GM21529 (cell line): ENCODE measurements at regions not wholly inside any gene's neighbourhood (a gene's known extent, or its start where the extent isn't known, plus 50 kb on each side); places are given as distances from the start of the nearest gene placed in this dataset.

Experiments
- ATAC-seq: cut with Tn5 transposase; IDR thresholded peaks from one replicate; pipeline ENCODE4 v1.9.1; 2021; ENCODE audit not compliant: unreplicated experiment

DNA sequence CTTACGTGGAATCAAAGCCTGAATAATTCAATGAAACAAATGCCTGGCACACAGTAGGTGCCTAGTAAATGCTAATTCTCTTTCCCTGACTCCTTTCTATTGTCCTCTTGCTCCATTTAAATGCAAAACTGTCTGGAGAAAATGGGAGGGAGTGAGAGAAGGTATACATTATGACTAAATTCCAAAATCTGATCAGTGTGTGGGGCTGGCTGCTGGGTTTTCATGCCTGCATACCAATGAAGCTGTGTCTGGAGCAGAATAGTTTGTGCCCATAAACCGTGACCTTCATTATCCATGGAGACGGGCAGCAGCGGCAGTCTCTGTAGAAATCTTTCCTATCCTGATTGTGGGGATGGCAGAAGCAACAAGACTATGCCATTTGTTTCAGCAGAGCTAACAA lies 223.4 kb upstream of the ZBED5 start:
- no peak for ATAC-seq

DNA sequence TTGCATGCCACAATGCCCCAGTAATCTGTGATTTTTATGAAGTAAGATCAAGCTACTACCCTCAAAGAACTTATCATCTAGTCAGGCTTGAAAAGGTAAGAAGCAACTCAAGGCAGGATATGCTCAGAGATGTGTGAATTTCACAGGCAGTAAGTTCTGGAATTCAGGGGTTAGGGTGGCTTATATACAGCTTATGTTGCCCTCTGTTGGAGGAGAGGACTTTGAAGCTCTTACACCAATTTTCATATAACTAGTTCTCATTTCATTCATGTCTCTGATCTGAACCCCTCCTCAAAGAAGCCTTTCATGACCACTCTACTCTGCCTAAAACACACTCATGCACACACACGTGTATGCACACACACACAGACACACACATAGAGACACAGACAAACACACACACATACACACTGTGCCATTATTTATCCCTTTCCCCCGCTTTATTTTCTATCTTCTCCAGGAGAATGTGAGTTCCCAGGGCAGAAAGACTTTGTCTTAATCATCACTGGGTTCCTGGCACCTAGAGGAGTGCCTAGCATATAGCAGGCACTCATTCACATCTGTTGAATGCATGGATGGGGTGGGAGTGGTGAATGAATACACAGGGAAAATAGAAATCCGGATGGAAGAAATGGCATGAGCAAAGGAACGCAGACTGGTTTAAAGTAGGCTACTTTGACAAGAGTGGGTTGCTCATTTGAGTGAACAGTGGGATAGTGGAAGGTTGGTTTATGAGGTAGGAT lies 220.7 kb upstream of the ZBED5 start:
- no peak for ATAC-seq

DNA sequence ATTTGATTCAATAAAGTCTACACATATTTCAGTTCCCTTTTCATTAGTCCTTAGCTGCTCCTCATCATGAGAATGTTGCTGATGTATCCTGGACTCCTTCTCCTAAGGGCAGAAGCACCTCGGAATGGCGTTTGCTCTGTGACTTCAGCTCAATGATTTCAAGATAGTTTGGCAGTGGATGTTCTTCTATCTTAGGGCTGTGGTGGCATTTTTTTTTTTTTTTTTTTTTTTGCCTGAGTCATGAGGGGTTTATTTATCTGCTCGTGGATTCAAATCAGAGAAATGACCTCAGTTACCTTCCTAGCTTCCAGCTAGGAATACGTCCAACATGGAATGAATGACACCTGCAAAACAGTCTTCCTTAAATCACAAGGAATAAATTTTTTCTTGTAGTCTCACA lies 220.0 kb upstream of the ZBED5 start:
- no peak for ATAC-seq

DNA sequence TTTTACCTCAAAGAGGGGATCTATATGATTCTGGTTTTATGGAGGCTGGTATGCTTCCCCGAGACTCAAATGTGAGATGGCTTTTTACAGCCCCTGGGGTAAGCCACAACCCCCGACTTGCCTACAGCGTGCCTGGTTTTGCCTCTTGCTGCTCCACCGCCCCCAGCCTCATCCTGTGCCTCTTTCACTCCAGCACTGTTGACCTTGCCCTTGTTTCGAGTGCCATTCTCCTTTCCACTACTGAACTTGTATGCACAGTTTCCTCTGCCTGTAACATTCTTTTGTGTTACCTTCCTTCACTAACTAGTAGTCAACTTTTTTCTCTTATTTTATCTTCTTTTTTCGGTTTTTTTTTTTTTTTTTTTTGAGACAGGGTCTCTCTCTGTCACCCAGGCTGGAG lies 219.0 kb upstream of the ZBED5 start:
- no peak for ATAC-seq

DNA sequence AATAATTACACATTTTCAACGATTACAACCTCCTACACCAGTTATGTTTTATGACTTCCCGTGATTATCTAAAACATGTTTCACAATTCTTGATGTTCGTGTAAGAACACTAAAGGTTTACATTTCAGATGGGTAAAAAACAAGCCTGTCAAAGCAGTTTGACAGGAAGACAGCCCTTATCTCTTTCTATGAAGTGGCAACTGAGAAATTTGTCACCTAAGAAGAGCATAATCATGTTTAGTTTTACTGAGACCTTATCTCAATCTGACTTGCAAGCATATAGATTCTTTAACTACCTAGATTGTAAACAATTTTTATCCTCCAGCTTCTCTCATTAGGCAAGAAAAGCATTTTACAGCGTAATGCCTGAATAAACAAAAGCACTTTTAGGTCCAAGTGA lies 218.4 kb upstream of the ZBED5 start:
- ATAC-seq: no peak

DNA sequence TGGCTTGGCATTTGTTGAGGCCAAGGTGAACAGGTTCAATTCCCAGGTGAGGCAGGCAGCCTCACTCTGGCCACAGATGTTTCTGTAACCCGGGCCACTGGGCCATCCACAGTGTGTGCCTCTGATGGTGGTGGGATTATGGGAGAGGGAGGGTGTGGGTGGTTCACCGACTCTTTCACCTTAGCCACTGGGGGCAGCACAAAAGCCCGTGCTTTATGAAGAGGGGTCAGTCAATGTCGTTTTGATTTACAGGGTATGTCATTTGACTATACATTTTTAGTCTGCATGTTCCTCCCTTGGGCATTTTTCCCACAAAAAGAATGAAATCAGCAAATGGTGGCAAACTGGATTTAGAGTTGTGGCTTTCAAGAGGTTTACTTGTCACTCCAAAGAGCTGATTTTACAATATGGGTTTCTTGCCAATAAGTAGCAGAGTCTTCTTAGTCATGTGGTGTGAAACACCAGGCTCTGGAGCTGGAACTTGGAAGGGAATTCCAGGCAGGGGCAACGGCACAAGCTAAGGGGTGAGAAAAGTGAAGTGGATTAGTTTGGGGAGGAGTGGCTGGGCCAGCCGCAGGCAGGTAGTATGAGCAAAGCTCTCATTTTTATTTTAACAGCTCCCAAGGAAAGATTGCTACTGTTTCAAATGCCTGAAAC lies 217.8 kb upstream of the ZBED5 start:
- ATAC-seq: no peak

DNA sequence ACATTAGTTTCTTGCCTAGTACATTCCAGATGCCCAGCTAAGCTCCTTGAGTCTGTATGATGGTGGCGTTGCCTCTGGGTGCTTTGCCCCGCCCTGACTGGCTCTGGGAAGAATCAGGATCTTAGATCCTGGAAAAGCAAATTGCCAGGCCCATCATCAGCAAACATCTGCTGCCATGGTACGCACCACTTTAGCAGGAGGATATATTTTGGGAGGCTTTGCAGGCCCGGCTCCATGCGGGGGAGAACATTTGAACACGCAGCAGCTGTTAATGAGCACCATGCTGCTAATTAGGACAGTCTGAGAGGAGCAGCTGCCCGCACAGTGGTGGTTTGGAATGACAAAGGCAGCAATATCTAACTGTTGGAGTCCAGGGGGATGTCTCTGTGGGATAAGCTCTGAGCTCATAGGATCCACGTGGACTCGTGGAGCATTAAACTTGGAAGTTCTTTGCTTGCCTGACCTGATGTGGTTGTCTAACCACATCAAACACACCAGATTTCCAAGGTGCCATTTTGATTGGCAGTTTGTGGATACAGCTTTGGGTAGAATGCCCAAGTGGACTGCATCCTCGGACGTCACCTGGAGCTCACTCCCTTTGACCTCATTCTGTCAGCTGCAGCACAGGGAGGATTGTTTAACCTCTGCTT lies 217.0 kb upstream of the ZBED5 start:
- ATAC-seq: no peak

DNA sequence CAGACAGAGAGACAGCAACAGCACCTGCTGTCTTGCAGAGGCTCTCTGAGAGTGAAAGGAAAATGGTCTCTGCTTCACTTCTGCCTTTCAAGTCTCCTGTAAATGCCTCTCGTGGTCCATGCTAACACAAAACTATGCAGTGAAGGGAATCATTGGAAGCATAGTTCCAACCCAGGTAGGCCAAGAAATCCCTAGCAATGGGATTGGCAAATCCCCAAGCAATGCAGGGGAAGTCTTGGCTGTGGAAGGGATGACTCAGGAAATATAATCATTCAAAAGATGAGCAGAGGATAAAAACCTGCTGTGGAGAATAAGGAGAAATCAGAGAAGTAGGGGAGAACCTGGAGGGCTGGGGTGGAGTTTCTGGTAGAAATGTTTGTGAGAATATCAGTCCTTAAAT lies 216.1 kb upstream of the ZBED5 start:
- ATAC-seq: no peak

DNA sequence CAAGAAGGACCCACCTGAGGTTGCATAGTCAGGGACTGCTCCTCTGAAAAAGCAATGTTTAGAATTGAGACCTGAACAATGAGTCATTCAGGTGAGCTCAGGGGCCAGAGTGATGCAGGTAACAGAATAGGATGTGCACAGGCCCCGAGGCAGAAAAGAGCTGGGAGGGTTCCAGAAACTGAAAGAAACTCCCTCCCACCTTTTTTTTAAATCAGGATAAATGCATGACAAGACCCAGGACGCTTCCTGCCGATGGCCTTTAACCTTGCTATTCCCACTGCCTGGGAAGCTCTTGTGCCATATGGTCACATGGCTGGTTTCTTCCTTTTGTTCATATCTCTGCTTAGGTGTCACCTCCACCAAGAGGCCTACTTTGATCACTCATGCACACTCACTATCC lies 214.2 kb upstream of the ZBED5 start:
- ATAC-seq: no peak

DNA sequence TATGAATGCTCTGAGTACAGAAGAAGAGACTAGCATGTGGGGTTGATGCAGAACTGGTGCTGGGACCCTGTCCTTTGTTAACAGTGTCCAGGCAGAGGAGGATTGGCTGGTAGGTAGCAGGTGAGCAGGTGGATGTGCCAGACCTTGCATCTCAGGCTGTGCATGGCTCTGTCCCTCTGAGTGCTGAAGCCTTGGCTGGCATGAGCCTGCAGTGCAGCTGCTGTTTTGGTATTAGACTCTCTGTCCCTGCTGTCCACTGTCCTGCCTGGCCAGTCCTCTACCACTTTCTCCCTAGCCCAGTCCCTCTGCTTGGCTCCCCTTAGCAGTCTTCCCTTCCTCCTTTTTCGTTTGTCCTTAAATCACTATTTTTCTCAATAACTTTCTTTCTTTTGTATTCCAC lies 213.6 kb upstream of the ZBED5 start:
- no peak for ATAC-seq

DNA sequence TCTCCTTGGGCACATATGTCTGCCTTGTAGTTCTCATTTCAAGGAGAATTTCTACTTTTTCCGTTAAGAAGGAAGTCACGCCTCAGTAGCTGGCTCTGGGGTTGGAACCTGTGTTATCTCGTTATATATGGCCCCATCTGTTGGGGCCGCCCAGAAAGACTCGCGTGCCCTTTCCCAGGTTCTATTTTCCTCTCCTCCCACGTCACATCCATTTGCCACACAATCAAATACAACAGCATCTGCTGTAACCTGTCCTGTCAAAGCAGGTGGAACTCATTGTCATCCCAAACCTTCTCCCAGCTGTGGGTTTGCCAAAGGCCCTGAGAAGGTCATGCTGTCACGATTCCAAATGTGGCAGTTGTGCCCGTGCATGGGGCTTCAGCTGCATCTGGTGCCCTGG lies 213.1 kb upstream of the ZBED5 start:
- no peak for ATAC-seq

DNA sequence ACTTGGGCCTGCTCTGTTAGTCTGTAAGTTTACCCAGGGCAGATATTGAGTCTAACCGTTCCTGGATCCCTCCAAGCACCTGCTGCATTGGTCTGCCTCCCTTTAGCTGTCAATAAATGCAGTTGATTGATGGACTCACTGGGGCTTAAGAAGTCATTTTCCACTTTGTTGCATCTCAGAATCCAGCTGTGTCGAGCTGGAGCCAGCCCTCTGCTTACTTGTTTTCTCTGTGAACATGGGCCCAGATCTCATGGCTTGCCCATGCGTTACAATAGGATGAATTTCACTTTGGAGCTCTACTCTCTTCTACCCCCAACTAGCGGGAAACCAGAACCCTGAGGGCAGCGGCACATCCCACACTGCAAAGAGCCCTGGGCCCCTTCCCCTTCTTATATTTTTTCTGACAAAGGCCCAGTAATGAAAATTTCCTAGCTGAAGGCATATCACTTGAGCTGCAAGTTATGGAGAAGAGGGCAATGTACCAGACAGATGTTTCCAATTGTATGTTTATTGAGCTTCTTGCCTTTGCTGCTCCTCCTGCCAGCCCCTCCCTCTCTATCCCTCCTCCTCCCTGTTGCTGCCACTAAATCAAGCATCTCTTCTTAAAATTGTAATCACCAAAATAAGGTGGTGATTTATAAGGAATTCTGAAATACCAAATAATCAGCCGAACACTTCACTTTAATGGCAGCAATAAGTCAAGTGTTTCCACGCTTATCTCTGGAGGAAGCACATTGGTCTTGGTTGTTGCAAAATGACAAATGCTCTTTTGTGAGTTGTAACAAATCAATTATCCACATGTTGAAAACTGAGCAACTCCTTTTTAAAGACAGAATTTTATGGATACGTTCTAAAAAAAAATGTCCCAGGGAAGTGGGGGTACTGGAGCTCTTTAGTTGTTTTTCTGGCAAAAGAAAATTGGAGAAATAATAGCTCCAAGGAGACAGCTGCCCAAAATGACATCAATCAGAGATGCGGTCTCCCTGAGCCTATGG lies 212.3 kb upstream of the ZBED5 start:
- no peak for ATAC-seq

DNA sequence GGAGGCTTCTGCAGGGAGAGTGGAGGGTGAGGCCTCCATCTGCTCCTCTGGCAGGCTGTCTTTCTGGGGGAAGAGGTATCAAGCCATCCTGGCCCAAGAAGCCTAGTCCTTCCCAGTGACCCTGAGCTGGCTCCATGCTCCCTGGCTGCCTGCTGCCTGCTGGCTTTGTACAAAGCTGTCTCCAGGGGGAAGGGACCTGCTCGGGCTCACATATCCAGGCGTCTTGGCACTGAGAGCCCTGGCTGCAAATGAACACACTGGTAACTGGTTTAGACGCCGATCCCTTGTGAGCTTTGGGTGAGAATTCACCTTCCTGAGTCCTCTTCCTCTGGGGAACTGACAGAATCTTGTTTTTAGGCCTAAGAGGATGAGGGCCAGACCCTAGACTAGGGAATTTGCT lies 210.3 kb upstream of the ZBED5 start:
- no peak for ATAC-seq

DNA sequence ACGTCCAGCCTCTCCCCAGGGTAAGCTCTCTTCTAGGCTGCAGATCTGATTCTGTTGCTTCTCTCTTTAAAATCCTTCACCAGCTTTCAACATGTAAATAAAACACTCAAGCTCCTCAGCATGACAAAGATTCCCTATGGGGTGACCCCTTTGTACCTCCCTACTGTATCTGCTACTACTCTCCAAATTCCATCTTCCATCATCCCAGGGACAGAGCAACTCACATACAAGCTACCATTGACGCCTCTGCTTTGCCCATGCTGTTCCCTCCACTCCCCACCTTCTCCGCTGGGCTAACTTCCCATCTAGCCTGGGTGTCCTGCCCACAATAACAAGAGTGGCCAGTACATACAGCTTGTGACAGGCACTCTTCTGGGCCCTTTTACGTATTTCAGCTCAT lies 207.5 kb upstream of the ZBED5 start:
- no peak for ATAC-seq

DNA sequence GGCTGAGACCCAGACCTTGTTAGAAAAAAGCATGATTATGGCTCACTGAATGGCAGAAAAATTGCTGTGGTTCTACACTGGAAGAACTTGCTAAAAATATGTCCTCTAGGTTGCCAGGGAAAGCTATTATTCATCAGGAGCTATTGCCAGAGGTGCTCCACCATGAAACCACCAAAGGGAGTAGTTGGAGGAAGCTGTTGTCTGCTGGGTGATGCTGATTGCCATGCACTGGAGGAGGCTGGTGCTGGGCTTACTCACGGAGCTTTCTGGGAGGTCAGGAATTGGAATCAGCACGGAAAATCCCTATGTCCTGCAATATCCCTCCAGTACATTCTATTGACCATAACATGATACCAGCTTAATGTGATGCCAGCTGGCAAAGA lies 199.6 kb upstream of the ZBED5 start:
- ATAC-seq: no peak

DNA sequence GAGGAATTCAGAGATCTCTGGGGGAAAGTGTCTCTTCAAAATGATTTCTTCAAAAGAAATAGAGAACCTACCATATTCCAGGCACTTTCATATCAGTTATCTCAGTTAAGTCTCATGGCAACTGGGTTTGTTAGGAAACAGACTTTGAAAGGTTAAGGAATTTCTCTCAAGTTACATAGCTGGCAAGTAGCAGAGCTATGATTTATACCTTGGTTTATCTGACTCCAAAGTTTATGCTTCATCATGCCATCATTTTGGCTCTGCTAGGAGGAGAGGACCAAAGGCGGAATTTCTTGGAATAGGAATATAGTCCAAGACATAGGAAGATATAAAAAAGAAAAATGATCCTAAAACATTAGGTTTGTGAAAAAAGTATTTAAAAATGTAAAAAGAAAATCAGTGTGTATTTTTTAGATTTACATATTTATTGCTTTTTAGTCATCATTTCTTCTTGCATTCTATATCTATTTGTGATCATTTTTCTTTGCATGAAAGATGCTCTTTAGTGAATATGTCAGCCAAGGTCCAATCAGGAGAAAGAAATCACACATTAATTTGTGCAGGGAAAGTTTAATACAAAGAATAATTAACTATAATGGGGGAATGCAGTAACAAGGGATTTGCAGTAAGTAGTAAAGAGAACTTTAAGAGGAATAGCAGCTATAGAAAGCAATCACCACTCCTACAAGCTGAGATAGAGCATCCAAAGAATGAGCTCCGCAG lies 199.1 kb upstream of the ZBED5 start:
- no peak for ATAC-seq

DNA sequence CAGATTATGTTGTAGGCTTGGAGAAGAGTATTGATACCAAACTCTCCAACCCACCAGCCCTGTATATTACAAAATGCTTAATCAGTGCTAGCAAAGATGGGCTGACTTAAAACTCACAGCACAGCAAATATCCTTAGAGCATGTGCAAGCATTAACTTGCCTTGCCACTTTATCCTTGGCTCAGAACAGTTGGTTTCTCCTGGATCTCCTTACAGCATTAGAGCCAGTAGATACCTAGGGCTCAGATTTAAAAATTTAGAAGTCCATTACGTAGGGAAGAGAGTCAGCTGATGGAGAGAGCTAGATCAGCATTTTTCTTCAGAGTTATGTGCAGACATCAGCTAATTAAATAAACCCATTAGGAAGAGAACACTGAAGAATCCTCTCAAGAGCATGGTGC lies 198.5 kb upstream of the ZBED5 start:
- ATAC-seq: no peak

DNA sequence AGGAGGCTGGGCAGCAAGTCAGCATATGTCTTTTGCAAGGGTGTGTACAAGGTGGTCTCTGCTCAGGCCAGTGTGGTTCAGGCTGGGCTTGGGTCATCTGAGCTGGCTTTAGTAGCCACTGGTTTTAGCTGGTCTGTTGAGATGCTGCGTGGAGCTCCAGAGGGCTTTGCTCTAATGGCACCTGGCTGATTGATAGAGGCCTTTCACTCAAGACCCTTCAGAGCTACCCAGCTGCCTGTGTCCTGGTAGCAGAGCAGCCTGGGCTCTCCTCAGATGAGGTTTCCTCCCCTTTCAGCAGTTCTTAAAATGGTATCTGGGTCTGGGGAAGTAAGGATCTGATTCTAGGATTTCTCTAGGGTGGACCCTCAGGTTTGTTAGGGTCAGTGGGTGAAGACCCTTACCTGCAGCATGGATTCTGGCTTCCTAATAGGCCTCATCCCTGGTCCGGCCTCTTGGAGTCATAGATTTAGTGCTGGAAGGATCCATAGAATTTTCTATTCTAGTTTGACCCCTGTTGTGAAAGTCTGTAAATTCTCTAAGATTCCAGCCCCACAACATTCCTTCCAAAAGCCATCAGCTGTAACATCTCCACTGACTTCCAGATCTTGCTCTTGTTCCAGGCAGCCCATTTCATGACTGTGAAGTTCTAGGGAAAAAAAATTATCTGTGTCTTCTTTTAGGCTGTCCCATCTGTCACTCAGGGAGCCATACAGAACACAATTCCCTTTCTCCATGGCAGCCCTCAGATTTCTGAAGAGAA lies 190.2 kb upstream of the ZBED5 start:
- no peak for ATAC-seq

DNA sequence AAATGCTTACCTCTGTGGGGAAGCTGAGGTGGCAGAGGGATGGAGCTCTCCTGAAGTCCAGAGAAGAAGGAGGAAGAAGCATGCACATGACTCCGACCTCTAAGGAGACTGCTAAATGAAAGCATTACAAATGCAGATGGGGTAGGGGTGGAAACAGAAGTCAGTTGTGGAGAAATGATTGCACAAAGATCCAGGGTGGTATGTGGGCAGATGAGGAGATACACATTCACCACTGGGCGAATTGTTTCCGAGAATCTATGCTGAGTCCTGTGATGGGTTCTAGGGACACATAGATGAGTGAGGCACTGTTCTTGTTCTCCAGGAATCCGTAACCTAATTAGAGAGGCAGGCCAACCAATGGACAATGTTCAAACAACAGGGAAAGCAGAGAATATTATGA lies 188.9 kb upstream of the ZBED5 start:
- no peak for ATAC-seq
